ENCODE measurements at regions not wholly inside any gene's neighbourhood (a gene's known extent, or its start where the extent isn't known, plus 50 kb on each side); places are given as distances from the start of the nearest gene placed in this dataset.

DNA sequence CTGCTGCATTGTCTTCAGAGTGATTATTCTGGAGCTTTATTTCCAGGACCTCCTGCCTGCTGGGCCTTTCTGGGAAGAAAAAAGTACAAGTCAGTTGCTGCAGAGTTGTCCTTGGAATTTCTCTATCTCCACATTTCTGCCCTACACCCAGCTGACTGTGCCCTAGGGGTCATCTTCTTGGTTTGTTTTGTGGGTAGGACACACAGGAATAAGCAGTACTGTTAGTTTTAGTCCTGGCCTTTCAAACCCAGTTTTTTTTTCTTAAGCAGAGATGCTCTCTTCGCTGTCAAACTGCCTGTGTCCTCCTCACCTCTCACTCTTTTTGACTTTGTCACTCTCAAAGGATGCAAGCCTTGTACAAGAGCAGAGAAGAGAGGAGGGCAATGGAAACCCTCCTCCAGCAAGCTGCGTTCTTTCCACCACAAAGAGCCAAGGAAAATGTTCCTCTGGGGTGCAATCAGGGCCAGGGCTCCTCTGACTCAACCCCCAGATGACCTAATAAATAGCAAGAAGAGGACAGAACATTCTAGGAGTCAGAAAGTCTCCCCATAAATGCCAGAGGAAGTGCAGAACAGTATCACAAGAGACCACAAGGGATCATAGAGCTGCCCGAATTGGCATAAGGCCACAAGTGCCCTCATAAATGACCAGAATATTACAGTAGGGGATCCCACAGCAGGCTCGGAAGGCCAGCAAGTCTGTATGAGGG, 186.2 kb downstream of the RCHY1 start:
- TF ChIP-seq POLR2A (IDR thresholded peaks at IDR 0.05): no peak
- TF ChIP-seq, protein P1, sequence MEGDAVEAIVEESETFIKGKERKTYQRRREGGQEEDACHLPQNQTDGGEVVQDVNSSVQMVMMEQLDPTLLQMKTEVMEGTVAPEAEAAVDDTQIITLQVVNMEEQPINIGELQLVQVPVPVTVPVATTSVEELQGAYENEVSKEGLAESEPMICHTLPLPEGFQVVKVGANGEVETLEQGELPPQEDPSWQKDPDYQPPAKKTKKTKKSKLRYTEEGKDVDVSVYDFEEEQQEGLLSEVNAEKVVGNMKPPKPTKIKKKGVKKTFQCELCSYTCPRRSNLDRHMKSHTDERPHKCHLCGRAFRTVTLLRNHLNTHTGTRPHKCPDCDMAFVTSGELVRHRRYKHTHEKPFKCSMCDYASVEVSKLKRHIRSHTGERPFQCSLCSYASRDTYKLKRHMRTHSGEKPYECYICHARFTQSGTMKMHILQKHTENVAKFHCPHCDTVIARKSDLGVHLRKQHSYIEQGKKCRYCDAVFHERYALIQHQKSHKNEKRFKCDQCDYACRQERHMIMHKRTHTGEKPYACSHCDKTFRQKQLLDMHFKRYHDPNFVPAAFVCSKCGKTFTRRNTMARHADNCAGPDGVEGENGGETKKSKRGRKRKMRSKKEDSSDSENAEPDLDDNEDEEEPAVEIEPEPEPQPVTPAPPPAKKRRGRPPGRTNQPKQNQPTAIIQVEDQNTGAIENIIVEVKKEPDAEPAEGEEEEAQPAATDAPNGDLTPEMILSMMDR (IDR thresholded peaks at IDR 0.05): no peak
